Choroid plexus epithelial cell (primary cell): ENCODE measurements at regions not wholly inside any gene's neighbourhood (a gene's known extent, or its start where the extent isn't known, plus 50 kb on each side); places are given as distances from the start of the nearest gene placed in this dataset.
A peak's percentile ranks its signal among the peaks of the same experiment; 100 is the strongest.

Experiments
- DNase-seq: peaks from one replicate; pipeline ENCODE4 v3.0.0-alpha.2; 2010; ENCODE audit warnings: low read depth
- H3K4me3 ChIP-seq: 2 replicates; pipeline ENCODE4 v1.5.1; 2011; ENCODE audit warnings: low read depth, mild to moderate bottlenecking, control low read depth, low read length, moderate library complexity
- TF ChIP-seq, protein P1 (sequence below): conservative IDR thresholded peaks from 2 replicates; pipeline ENCODE4 v1.5.1; 2011; ENCODE audit warnings: low read depth, mild to moderate bottlenecking, control low read depth, inconsistent platforms, low read length, moderate library complexity

DNA sequence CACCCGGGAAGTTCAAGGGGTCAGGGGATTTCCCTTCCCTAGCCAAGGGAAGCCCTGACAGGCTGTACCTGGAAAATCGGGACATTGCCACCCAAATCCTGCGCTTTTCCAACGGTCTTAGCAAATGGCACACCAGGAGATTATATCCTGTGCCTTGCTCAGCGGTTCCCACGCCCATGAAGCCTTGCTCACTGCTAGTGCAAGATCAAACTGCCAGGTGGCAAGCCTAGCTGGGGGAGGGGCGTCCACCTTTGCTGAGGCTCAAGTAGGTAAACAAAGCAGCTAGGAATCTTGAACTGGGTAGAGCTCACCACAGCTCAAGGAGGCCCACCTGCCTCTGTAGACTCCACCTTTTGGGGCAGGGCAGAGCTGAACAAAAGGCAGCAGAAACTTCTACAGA is 1794.5 kb downstream of the PCDH9 start:
- H3K4me3 ChIP-seq = no peak overlapping the region
- TF ChIP-seq, protein P1, sequence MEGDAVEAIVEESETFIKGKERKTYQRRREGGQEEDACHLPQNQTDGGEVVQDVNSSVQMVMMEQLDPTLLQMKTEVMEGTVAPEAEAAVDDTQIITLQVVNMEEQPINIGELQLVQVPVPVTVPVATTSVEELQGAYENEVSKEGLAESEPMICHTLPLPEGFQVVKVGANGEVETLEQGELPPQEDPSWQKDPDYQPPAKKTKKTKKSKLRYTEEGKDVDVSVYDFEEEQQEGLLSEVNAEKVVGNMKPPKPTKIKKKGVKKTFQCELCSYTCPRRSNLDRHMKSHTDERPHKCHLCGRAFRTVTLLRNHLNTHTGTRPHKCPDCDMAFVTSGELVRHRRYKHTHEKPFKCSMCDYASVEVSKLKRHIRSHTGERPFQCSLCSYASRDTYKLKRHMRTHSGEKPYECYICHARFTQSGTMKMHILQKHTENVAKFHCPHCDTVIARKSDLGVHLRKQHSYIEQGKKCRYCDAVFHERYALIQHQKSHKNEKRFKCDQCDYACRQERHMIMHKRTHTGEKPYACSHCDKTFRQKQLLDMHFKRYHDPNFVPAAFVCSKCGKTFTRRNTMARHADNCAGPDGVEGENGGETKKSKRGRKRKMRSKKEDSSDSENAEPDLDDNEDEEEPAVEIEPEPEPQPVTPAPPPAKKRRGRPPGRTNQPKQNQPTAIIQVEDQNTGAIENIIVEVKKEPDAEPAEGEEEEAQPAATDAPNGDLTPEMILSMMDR = no peak
- no peak for DNase-seq

DNA sequence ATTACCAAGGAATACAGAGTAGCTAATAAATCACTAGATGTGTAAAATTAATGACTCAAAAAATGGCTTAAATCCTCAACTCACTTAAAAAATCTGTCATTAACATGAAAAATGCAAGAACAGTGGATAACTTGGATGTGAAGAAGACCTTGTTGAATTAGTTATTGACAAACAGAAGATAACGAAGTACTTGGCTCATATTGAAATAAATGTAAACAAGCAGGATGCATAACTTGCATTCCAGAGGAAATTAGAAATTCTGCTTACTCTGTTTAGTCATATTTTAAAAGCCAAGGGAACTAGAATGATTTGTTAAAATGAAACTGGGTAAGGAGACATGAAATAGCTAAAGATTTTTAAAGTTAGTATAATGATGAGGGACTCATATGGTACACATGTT is 1812.2 kb downstream of the PCDH9 start:
- no peak overlapping the region for H3K4me3 ChIP-seq
- TF ChIP-seq, protein P1 = no peak
- DNase-seq = peak; percentile 25

DNA sequence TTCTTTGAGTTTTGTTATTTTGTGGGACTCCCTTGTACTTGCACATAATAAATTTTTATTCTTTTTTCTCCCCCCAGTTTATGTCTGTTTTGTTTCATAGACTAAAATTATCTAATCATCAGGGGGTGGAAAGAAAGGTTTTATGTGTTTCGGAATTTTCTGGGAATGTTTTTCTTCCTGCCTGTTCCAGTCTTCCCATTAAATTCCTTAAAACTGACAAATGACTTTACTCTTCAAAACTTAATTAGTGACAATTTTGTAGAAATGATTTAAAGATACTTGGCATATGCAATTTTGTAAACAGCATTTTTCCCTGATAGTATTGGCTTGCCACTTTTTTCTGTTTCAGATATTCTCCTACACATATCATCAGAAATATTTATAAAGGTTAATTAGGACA is 1813.4 kb downstream of the PCDH9 start:
- TF ChIP-seq, protein P1 = no peak
- DNase-seq = no peak
- H3K4me3 ChIP-seq = no peak overlapping the region

DNA sequence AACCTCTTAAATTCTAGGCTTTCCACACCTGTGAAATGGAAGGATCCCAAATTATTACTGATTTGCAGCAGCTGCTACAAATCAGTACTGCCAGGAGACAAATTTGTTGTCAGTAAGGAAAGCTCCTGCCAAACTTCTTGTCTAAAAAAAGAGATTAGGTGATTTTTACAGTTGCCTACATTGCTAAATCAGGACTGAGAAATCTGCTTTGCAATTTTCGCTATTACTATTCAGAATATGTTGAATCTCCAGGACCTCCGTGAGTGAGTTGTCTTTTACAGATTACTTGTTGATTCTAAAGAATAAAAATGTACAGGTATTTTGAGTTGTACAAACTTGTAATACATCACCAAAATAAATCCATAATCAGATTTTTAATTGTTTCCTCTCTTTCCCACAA is 1815.9 kb downstream of the PCDH9 start:
- no peak for DNase-seq
- TF ChIP-seq, protein P1 = no peak
- H3K4me3 ChIP-seq = no peak overlapping the region

DNA sequence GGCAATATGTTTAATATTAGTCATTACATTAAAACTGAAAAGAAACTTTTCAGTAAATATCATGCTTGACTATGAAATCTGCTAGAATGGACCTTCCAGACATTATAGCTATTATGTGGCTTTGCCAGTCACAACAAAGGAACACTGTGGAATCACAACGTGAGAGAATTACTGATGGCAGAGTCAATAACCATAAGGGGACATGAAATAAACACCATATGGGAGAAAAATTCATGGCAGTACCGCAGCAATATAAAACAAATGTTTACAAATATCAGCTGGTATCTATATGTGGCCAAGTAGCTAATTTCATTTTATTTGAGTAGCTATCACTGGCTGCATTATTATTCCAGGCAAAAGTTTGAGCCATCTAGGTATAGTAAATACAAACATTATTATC is 1818.6 kb downstream of the PCDH9 start:
- TF ChIP-seq, protein P1 = no peak
- no peak overlapping the region for H3K4me3 ChIP-seq
- DNase-seq = no peak

DNA sequence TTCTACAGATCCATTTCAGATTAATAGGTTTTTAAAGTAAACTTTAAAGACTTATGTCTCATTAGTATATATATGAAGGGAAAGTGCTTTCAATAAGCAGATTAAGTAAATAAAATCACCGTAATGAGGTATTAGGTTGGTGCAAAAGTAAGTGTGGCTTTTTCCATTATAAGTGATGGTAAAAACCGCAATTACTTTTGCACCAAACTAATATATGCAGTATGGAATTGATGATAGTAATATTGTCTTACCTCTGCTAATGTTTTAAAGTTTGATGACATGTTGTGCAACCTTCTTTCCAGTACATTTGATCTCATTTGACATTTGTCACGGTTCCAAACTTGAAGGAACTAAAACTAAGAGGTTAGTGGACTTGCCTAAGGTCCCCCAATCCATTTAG is 1819.3 kb downstream of the PCDH9 start:
- DNase-seq = no peak
- TF ChIP-seq, protein P1 = no peak
- H3K4me3 ChIP-seq = no peak overlapping the region

DNA sequence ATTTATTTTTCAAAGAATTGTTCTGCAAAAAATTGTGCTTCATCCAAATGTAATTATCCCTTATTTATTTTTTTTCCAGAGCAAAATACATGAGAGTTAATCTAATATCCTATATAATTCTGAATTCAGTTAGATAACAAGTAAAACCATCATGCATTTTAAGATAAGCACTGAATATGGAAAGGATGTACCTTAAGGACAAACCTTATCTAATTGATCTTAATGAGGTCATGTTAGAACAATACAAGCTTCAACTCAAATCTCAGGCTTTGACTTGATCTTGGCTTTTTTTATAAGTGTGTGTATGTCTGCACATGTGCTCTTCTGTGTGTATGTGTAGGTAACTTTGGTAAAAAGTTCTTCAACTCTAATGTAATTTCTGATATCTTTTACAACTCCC is 1828.8 kb downstream of the PCDH9 start:
- no peak for DNase-seq
- no peak overlapping the region for H3K4me3 ChIP-seq
- TF ChIP-seq, protein P1 = no peak
